Spleen (tissue), 11 donors: ENCODE measurements at regions not wholly inside any gene's neighbourhood (a gene's known extent, or its start where the extent isn't known, plus 50 kb on each side); places are given as distances from the start of the nearest gene placed in this dataset.

Experiments used
- DNase-seq: peaks from one replicate; pipeline ENCODE4 v3.0.0-alpha.2; 2020
- H3K27ac ChIP-seq, 8 donors: fragments of 200-600 bp; sonication (generic) in 7 of 8; 1 replicate in 4 of 8; 2 replicates in 4 of 8; pipeline versions ENCODE4 v1.5.0 to v1.8.0; 2016 to 2021; ENCODE audit warnings: inconsistent platforms in 4 of 8, mild to moderate bottlenecking in 4 of 8, moderate library complexity in 1 of 8
- H3K27me3 ChIP-seq, 7 donors: fragments of 200-600 bp; sonication (generic) in 6 of 7; replicated peaks in 1 of 7; 1 replicate in 4 of 7; 2 replicates in 3 of 7; pipeline versions ENCODE4 v1.5.0 to v1.8.0; 2016 to 2021; ENCODE audit warnings: inconsistent platforms in 3 of 7, mild to moderate bottlenecking in 1 of 7
- H3K36me3 ChIP-seq, 6 donors: fragments of 200-600 bp; sonication (generic) in 5 of 6; 1 replicate in 4 of 6; 2 replicates in 2 of 6; pipeline versions ENCODE4 v1.5.0 to v1.8.0; 2016 to 2021; ENCODE audit warnings: inconsistent platforms in 2 of 6
- H3K4me1 ChIP-seq, 6 donors: fragments of 200-600 bp; sonication (generic) in 5 of 6; 1 replicate in 3 of 6; 2 replicates in 3 of 6; pipeline versions ENCODE4 v1.5.0 to v1.8.0; 2016 to 2021; ENCODE audit warnings: inconsistent platforms in 3 of 6
- H3K4me3 ChIP-seq, 8 donors: fragments of 200-600 bp; sonication (generic) in 7 of 8; 1 replicate in 4 of 8; 2 replicates in 4 of 8; pipeline versions ENCODE4 v1.5.0 to v1.8.0; 2016 to 2021; ENCODE audit warnings: inconsistent platforms in 4 of 8, mild to moderate bottlenecking in 4 of 8, moderate library complexity in 2 of 8
- H3K9me3 ChIP-seq, 8 donors: fragments of 200-600 bp; sonication (generic) in 7 of 8; 1 replicate in 4 of 8; 2 replicates in 4 of 8; pipeline versions ENCODE4 v1.5.0 to v1.8.0; 2016 to 2021; ENCODE audit warnings: inconsistent platforms in 4 of 8
- POLR2A ChIP-seq, 3 donors: fragments of 450-650 bp; IDR thresholded peaks; one replicate each; pipeline ENCODE4 v1.5.1; 2017; ENCODE audit warnings: antibody characterized with exemption in 3 of 3, mild to moderate bottlenecking in 1 of 3
- POLR2AphosphoS5 ChIP-seq, 3 donors: sonication (generic); formaldehyde crosslinking; IDR thresholded peaks; one replicate each; pipeline ENCODE4 v1.5.1; 2017; ENCODE audit warnings: antibody characterized with exemption in 3 of 3
- WGBS, 5 donors: extraction: QIAGEN DNeasy Blood & Tissue Kit in 3 of 5; methylation state at CpG; one replicate each; pipeline versions ENCODE4 v1.1.5 to v1.1.7; 2013 to 2018; 5-methylcytosine and 5-hydroxymethylcytosine counted together
- intact Hi-C: fragments of 100-400 bp; cut with DNase I; formaldehyde crosslinking; loops from one replicate; pipeline ENCODE4 v1.15.0; 2023; ENCODE audit warnings: low total_unique reads
- TF ChIP-seq, protein P1 (sequence below), 11 experiments: fragments of 200-600 bp in 7 of 11; fragments of 450-650 bp in 4 of 11; sonication (generic) in 4 of 11; IDR thresholded peaks in 8 of 11; conservative IDR thresholded peaks in 3 of 11; 1 replicate in 7 of 11; 2 replicates in 4 of 11; pipeline versions ENCODE4 v1.4.0 to v1.8.0; 2016 to 2021; ENCODE audit warnings: antibody characterized with exemption in 11 of 11, inconsistent platforms in 4 of 11, mild to moderate bottlenecking in 1 of 11
- donor health status: healthy with polysubstance abuse.
- donor health status: DM: no; HTN: no; CAD: no; lungs with moderate emphysema.
- donor health status: DM: no; HTN: no; CAD: no.
- donor health status: Bipolar disorder and iron deficiency.
- donor health status: healthy.
- donor health status: DM: no; HTN: no; CAD: no.
- donor health status: DM: yes; HTN: yes; CAD: no.

DNA sequence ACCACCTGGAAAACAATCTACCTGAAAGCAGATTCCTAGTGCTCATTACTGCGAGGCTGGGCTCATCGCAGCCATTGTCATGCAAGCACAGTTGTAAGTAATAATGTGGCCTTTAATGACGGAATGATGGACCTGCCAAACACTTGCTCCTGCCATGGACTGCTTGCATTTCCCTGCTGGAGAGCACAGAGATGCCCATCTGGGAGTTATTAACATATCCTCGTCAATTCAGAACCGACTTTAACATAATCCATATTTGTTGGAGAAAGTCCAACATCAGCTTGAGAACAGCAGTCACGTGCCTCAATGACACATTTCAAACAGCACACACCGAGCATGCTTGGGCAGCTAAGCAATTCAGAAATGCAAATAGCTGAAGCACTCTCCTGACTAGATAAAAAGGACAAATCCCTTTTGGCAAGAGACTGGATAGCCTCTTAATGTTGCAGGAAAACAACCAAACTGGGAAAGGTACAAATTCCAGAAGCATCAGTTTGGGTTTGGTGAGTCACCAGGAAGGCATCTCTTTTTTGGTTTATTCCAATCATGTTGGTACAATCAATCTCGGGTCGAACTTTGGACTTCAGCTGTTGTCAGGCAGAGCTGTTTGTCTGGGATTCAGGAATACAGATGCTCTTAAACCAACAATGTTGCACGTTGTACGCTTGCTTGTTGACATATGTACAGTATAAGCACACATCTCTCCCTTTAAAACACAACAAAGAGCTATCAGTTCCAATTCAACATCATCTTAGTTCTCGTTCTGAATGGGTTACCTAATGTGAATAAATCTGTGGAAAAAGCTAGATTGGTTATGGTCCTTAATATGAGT lies 395.8 kb downstream of the LNPK start:
- intact Hi-C loops = no loop called here
- no peak for DNase-seq

DNA sequence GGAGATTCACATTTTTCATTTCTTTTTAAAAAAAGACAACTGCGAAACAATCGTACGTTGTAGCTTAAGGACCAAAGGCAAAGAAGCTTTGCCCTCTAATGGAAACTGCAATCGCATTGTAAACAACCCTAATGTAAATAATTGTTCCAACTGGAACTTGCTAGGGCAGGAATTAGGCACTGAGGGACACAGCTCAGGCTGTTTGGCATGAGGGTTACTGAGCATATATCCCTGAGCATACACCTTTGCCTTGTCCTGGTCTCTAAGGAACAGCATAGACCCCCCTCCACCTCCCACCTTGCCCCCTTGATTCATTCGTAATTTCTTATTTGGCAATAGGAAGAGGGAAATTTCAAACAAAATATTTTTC lies 396.4 kb downstream of the LNPK start:
- intact Hi-C loops = no loop called here
- no peak overlapping the region for H3K27ac ChIP-seq
- no peak for DNase-seq
- H3K4me3 ChIP-seq = no peak overlapping the region
- no peak for TF ChIP-seq POLR2AphosphoS5 (IDR thresholded peaks at IDR 0.05)
- no peak for TF ChIP-seq POLR2A (IDR thresholded peaks at IDR 0.05)
- TF ChIP-seq, protein P1, sequence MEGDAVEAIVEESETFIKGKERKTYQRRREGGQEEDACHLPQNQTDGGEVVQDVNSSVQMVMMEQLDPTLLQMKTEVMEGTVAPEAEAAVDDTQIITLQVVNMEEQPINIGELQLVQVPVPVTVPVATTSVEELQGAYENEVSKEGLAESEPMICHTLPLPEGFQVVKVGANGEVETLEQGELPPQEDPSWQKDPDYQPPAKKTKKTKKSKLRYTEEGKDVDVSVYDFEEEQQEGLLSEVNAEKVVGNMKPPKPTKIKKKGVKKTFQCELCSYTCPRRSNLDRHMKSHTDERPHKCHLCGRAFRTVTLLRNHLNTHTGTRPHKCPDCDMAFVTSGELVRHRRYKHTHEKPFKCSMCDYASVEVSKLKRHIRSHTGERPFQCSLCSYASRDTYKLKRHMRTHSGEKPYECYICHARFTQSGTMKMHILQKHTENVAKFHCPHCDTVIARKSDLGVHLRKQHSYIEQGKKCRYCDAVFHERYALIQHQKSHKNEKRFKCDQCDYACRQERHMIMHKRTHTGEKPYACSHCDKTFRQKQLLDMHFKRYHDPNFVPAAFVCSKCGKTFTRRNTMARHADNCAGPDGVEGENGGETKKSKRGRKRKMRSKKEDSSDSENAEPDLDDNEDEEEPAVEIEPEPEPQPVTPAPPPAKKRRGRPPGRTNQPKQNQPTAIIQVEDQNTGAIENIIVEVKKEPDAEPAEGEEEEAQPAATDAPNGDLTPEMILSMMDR (IDR thresholded peaks at IDR 0.05 in 8 of 11, conservative IDR thresholded peaks at IDR 0.05 in 3 of 11) = no peak
- 59 to 85% (median 83%) methylated on average over 5 of the region's 5 CpGs for WGBS, 5 donors
- no peaks in the 10 kb centered on the region for H3K36me3 ChIP-seq
- H3K4me1 ChIP-seq = no peaks in the 10 kb centered on the region
- peaks cover 0 to 9% (median 0%) of the 10 kb centered on the region in 7 donors for H3K27me3 ChIP-seq
- H3K9me3 ChIP-seq = peaks cover 0 to 3% (median 0%) of the 10 kb centered on the region in 8 donors

More for the DNA sequence above, 395.8 kb downstream of the LNPK start:
- H3K4me1 ChIP-seq = no peaks in the 10 kb centered on the region
- H3K27ac ChIP-seq = no peak overlapping the region
- TF ChIP-seq POLR2A (IDR thresholded peaks at IDR 0.05) = no peak
- no peak for TF ChIP-seq POLR2AphosphoS5 (IDR thresholded peaks at IDR 0.05)
- TF ChIP-seq, protein P1 (IDR thresholded peaks at IDR 0.05 in 8 of 11, conservative IDR thresholded peaks at IDR 0.05 in 3 of 11) = no peak
- H3K9me3 ChIP-seq = peaks cover 0 to 3% (median 0%) of the 10 kb centered on the region in 8 donors
- 69 to 84% (median 77%) methylated on average over 12 of the region's 12 CpGs for WGBS, 5 donors
- peaks cover 0 to 9% (median 0%) of the 10 kb centered on the region in 7 donors for H3K27me3 ChIP-seq
- H3K36me3 ChIP-seq = no peaks in the 10 kb centered on the region
- no peak overlapping the region for H3K4me3 ChIP-seq

DNA sequence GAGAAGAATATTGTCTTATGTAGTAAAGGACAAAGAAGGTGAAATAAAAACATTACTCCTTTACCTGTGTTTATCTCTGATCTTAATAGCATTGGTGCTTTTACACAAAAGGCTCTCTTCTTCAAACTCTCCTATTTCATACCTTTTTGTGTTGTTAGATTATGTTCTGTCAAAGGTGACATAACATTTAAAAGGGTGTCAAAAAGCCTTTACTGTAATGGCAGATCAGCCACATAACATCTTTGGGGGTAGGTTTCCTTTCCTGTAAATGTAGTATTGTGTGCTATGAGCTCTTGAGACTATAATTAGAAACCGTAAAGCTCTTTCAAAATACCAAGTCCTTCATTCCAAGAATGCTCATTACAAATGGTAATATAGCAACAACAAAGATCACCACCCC lies 400.1 kb downstream of the LNPK start:
- Histone ChIP-seq H3K4me1 (no peaks in the 10 kb centered on the region), H3K27me3 (no peaks in the 10 kb centered on the region), H3K4me3 (no peak overlapping the region), H3K36me3 (no peaks in the 10 kb centered on the region), H3K9me3 (peaks cover 0 to 3% (median 0%) of the 10 kb centered on the region in 8 donors), H3K27ac (no peak overlapping the region)
- no peak for DNase-seq
- WGBS, 5 donors = 87 to 93% (median 88%) methylated on average over 1 of the region's 1 CpG
- TF ChIP-seq, protein P1 (IDR thresholded peaks at IDR 0.05 in 8 of 11, conservative IDR thresholded peaks at IDR 0.05 in 3 of 11) = no peak
- TF ChIP-seq POLR2A (IDR thresholded peaks at IDR 0.05) = no peak
- no peak for TF ChIP-seq POLR2AphosphoS5 (IDR thresholded peaks at IDR 0.05)
- intact Hi-C loops = no loop called here

DNA sequence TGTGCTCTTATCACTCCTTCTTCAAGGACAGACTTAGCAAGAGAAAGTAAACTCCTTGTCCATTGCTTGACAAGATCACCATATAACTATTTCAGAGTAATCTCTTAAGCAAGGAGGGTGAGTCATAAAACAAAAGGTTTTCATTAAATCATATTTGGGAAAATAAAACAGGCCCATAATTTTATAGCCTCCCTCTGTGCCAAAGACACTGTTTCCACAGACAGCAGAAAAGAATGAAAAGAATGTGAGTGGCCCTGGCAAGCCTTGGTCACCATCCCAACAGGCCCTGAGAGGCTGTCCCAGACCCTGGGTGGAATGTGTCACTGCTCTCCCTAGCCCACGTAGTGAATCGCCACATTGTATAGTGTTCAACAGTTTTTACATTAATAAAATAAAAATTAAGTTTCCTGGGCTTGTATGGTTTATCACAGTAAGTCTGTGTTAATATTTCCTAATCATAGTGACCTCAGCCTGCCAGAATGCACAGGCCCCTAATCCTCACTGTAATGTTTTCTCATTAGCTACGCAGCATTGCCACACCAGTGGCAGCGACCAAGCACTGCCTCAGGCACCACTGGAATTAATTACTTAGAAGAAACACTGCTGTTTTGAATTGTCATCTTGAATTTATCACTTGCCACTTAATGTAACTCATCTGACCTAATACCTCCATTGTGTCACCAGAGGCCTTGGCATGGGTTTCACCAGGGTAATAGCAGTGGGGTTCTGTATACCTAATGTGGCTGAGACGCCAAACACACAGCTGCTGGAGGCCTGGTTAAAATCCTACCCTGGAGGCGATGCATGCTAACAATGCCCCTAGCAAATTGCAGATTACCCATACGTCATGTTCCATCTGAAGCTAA lies 401.9 kb downstream of the LNPK start:
- H3K4me3 ChIP-seq = no peak overlapping the region
- intact Hi-C loops = no loop called here
- H3K4me1 ChIP-seq = no peaks in the 10 kb centered on the region
- DNase-seq = no peak
- peaks cover 0 to 3% (median 0%) of the 10 kb centered on the region in 8 donors for H3K9me3 ChIP-seq
- no peaks in the 10 kb centered on the region for H3K27me3 ChIP-seq
- no peak overlapping the region for H3K27ac ChIP-seq
- TF ChIP-seq POLR2A (IDR thresholded peaks at IDR 0.05) = no peak
- 81 to 91% (median 86%) methylated on average over 7 of the region's 7 CpGs for WGBS, 5 donors
- H3K36me3 ChIP-seq = no peaks in the 10 kb centered on the region
